Anterior cingulate cortex (tissue), 58 donors: ENCODE measurements at regions not wholly inside any gene's neighbourhood (a gene's known extent, or its start where the extent isn't known, plus 50 kb on each side); places are given as distances from the start of the nearest gene placed in this dataset.

ENCODE experiments used
- DNase-seq, 58 donors: peaks; one replicate each; lab custom pipeline; 2025; lab: John Stamatoyannopoulos, UW

GRCh38 chr10:29099415-29099814, 189.5 kb upstream of the LYZL1 start:
- DNase-seq: no peak

- DNase-seq: no peak
These were observed 188.4 kb upstream of the LYZL1 start for GRCh38 chr10:29100505-29100904.

GRCh38 chr10:29102233-29102632, 186.6 kb upstream of the LYZL1 start:
- DNase-seq: peak in 39 of 58 donors; percentile 1 to 59 (median 22)

- DNase-seq: no peak
These were observed 186.2 kb upstream of the LYZL1 start for GRCh38 chr10:29102636-29103035.

GRCh38 chr10:29104661-29105399, 184.0 kb upstream of the LYZL1 start:
- DNase-seq: no peak

- DNase-seq: no peak
These were observed 183.2 kb upstream of the LYZL1 start for GRCh38 chr10:29105516-29106215.

- DNase-seq: no peak
These were observed 182.6 kb upstream of the LYZL1 start for GRCh38 chr10:29106287-29106686.

GRCh38 chr10:29107866-29108498, 180.9 kb upstream of the LYZL1 start:
- DNase-seq: no peak

GRCh38 chr10:29109707-29110571, 178.9 kb upstream of the LYZL1 start:
- no peak for DNase-seq

GRCh38 chr10:29112827-29113615, 175.8 kb upstream of the LYZL1 start:
- no peak for DNase-seq

- DNase-seq: no peak
These were observed 175.3 kb upstream of the LYZL1 start for GRCh38 chr10:29113616-29113945.

GRCh38 chr10:29114141-29114540, 174.7 kb upstream of the LYZL1 start:
- DNase-seq: no peak

- no peak for DNase-seq
These were observed 171.1 kb upstream of the LYZL1 start for GRCh38 chr10:29117781-29118180.

GRCh38 chr10:29119374-29119773, 169.5 kb upstream of the LYZL1 start:
- DNase-seq: no peak

GRCh38 chr10:29120216-29120615, 168.7 kb upstream of the LYZL1 start:
- DNase-seq: no peak

GRCh38 chr10:29124864-29125263, 164.0 kb upstream of the LYZL1 start:
- no peak for DNase-seq

GRCh38 chr10:29127037-29127700, 161.7 kb upstream of the LYZL1 start:
- DNase-seq: no peak

- no peak for DNase-seq
These were observed 161.1 kb upstream of the LYZL1 start for GRCh38 chr10:29127731-29128130.

GRCh38 chr10:29130190-29130673, 158.6 kb upstream of the LYZL1 start:
- DNase-seq: no peak
